GM23338 (cell line): ENCODE measurements at regions not wholly inside any gene's neighbourhood (a gene's known extent, or its start where the extent isn't known, plus 50 kb on each side); places are given as distances from the start of the nearest gene placed in this dataset.

ENCODE experiments used
- CREB1 ChIP-seq: fragments of 250-450 bp; sonication (Bioruptor Pico); IDR thresholded peaks from 2 replicates; pipeline ENCODE4 v1.5.0; 2020; ENCODE audit warnings: low read depth, mild to moderate bottlenecking, moderate library complexity
- EZH2 ChIP-seq: fragments of 200-600 bp; sonication (generic); IDR thresholded peaks from one replicate; pipeline ENCODE4 v1.8.0; 2017; ENCODE audit warnings: antibody characterized with exemption, mild to moderate bottlenecking, low read depth; ENCODE audit not compliant: unreplicated experiment
- EZH2phosphoT487 ChIP-seq: fragments of 200-600 bp; sonication (generic); IDR thresholded peaks from one replicate; pipeline ENCODE4 v1.8.1; 2018; ENCODE audit warnings: antibody characterized with exemption; ENCODE audit not compliant: unreplicated experiment
- JUNB ChIP-seq: IDR thresholded peaks from one replicate; pipeline ENCODE4 v1.6.1; 2016; ENCODE audit warnings: antibody characterized with exemption; ENCODE audit not compliant: unreplicated experiment
- POLR2AphosphoS5 ChIP-seq: IDR thresholded peaks from 2 replicates; pipeline ENCODE4 v1.6.1; 2016; ENCODE audit warnings: antibody characterized with exemption, low read depth
- ZNF331 ChIP-seq: fragments of 250-450 bp; sonication (Bioruptor Pico); IDR thresholded peaks from 2 replicates; pipeline ENCODE4 v1.5.0; 2020; ENCODE audit warnings: low read depth, mild to moderate bottlenecking, moderate library complexity
- TF ChIP-seq, protein P1 (sequence below), 2 experiments: fragments of 200-600 bp in 1 of 2; sonication (generic) in 1 of 2; conservative IDR thresholded peaks; 2 replicates each; pipeline versions ENCODE4 v1.5.1 to v1.6.1; 2016 to 2017; ENCODE audit warnings: antibody characterized with exemption in 2 of 2, low read depth in 2 of 2, mild to moderate bottlenecking in 2 of 2, moderate library complexity in 1 of 2
- TF ChIP-seq, protein P2 (sequence below): IDR thresholded peaks from one replicate; pipeline ENCODE4 v1.6.1; 2018; ENCODE audit warnings: antibody characterized with exemption; ENCODE audit not compliant: unreplicated experiment

GRCh38 chr2:2873450-2873811 is 504.2 kb downstream of the EIPR1 start:
- TF ChIP-seq, protein P1, sequence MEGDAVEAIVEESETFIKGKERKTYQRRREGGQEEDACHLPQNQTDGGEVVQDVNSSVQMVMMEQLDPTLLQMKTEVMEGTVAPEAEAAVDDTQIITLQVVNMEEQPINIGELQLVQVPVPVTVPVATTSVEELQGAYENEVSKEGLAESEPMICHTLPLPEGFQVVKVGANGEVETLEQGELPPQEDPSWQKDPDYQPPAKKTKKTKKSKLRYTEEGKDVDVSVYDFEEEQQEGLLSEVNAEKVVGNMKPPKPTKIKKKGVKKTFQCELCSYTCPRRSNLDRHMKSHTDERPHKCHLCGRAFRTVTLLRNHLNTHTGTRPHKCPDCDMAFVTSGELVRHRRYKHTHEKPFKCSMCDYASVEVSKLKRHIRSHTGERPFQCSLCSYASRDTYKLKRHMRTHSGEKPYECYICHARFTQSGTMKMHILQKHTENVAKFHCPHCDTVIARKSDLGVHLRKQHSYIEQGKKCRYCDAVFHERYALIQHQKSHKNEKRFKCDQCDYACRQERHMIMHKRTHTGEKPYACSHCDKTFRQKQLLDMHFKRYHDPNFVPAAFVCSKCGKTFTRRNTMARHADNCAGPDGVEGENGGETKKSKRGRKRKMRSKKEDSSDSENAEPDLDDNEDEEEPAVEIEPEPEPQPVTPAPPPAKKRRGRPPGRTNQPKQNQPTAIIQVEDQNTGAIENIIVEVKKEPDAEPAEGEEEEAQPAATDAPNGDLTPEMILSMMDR (conservative IDR thresholded peaks at IDR 0.05; ENCODE audit: low read depth in 2 of 2): no peak
- TF ChIP-seq POLR2AphosphoS5 (no peak), EZH2phosphoT487 (no peak), JUNB (no peak), EZH2 (no peak), ZNF331 (CRISPR knock-in tag) (no peak), CREB1 (CRISPR knock-in tag) (no peak)
- TF ChIP-seq, protein P2, sequence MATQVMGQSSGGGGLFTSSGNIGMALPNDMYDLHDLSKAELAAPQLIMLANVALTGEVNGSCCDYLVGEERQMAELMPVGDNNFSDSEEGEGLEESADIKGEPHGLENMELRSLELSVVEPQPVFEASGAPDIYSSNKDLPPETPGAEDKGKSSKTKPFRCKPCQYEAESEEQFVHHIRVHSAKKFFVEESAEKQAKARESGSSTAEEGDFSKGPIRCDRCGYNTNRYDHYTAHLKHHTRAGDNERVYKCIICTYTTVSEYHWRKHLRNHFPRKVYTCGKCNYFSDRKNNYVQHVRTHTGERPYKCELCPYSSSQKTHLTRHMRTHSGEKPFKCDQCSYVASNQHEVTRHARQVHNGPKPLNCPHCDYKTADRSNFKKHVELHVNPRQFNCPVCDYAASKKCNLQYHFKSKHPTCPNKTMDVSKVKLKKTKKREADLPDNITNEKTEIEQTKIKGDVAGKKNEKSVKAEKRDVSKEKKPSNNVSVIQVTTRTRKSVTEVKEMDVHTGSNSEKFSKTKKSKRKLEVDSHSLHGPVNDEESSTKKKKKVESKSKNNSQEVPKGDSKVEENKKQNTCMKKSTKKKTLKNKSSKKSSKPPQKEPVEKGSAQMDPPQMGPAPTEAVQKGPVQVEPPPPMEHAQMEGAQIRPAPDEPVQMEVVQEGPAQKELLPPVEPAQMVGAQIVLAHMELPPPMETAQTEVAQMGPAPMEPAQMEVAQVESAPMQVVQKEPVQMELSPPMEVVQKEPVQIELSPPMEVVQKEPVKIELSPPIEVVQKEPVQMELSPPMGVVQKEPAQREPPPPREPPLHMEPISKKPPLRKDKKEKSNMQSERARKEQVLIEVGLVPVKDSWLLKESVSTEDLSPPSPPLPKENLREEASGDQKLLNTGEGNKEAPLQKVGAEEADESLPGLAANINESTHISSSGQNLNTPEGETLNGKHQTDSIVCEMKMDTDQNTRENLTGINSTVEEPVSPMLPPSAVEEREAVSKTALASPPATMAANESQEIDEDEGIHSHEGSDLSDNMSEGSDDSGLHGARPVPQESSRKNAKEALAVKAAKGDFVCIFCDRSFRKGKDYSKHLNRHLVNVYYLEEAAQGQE: no peak
